Upper lobe of right lung (tissue), 1 donor: ENCODE measurements at regions not wholly inside any gene's neighbourhood (a gene's known extent, or its start where the extent isn't known, plus 50 kb on each side); places are given as distances from the start of the nearest gene placed in this dataset.

ENCODE experiments used
- ATAC-seq: fragments of 200-7000 bp; cut with Tn5 transposase; one replicate; pipeline ENCODE4 v1.9.1; 2020; ENCODE audit warnings: mild to moderate bottlenecking, moderate library complexity
- DNase-seq: peaks from one replicate; pipeline ENCODE4 v3.0.0-alpha.2; 2020
- H3K27ac ChIP-seq: fragments of 200-600 bp; one replicate; pipeline ENCODE4 v1.8.0; 2022
- H3K27me3 ChIP-seq: fragments of 200-600 bp; one replicate; pipeline ENCODE4 v1.8.0; 2022; ENCODE audit warnings: mild to moderate bottlenecking
- H3K36me3 ChIP-seq: fragments of 200-600 bp; one replicate; pipeline ENCODE4 v1.8.0; 2022
- H3K4me1 ChIP-seq: fragments of 200-600 bp; one replicate; pipeline ENCODE4 v1.8.0; 2022
- H3K4me3 ChIP-seq: fragments of 200-600 bp; one replicate; pipeline ENCODE4 v1.8.0; 2022; ENCODE audit warnings: mild to moderate bottlenecking
- H3K9me3 ChIP-seq: fragments of 200-600 bp; one replicate; pipeline ENCODE4 v1.8.0; 2022
- CTCF ChIP-seq: fragments of 200-600 bp; IDR thresholded peaks from one replicate; pipeline ENCODE4 v1.8.0; 2022; ENCODE audit warnings: antibody characterized with exemption
- intact Hi-C: fragments of 100-400 bp; cut with DNase I; formaldehyde crosslinking; loops from one replicate; pipeline ENCODE4 v1.11.0; 2022
- donor health status: DM: no; HTN: yes; CAD: no; lungs with severe emphysema.

- TF ChIP-seq CTCF: no peak
- Histone ChIP-seq H3K9me3 (no peaks in the 10 kb centered on the region), H3K4me1 (no peaks in the 10 kb centered on the region), H3K27ac (no peak overlapping the region), H3K36me3 (no peaks in the 10 kb centered on the region), H3K4me3 (no peak overlapping the region), H3K27me3 (no peaks in the 10 kb centered on the region)
- intact Hi-C loops: no loop called here
- no peak for ATAC-seq
- DNase-seq: no peak
These were observed 200.2 kb downstream of the CBLN4 start for GRCh38 chr20:55805138-55805537.

GRCh38 chr20:55800552-55801245 is 204.6 kb downstream of the CBLN4 start:
- Histone ChIP-seq H3K4me3 (no peak overlapping the region), H3K27ac (no peak overlapping the region), H3K9me3 (no peaks in the 10 kb centered on the region), H3K27me3 (no peaks in the 10 kb centered on the region), H3K36me3 (no peaks in the 10 kb centered on the region), H3K4me1 (no peaks in the 10 kb centered on the region)
- TF ChIP-seq CTCF: no peak
- no peak for ATAC-seq
- intact Hi-C loops: no loop called here
- DNase-seq: no peak

- intact Hi-C loops: no loop called here
- ATAC-seq (no peak), DNase-seq (no peak)
- TF ChIP-seq CTCF: no peak
- Histone ChIP-seq H3K4me3 (no peak overlapping the region), H3K36me3 (no peaks in the 10 kb centered on the region), H3K27me3 (no peaks in the 10 kb centered on the region), H3K27ac (no peak overlapping the region), H3K9me3 (no peaks in the 10 kb centered on the region), H3K4me1 (no peaks in the 10 kb centered on the region)
These were observed 211.3 kb downstream of the CBLN4 start for GRCh38 chr20:55793986-55794385.

GRCh38 chr20:55792049-55792448 is 213.3 kb downstream of the CBLN4 start:
- Histone ChIP-seq H3K4me1 (no peaks in the 10 kb centered on the region), H3K27me3 (no peaks in the 10 kb centered on the region), H3K27ac (no peak overlapping the region), H3K36me3 (no peaks in the 10 kb centered on the region), H3K4me3 (no peak overlapping the region), H3K9me3 (no peaks in the 10 kb centered on the region)
- intact Hi-C loops: no loop called here
- ATAC-seq (no peak), DNase-seq (no peak)
- no peak for TF ChIP-seq CTCF

GRCh38 chr20:55790178-55790577 is 215.1 kb downstream of the CBLN4 start:
- ATAC-seq: no peak

More at GRCh38 chr20:55790178-55790577, 215.1 kb downstream of the CBLN4 start:
- no peaks in the 10 kb centered on the region for H3K4me1 ChIP-seq
- H3K36me3 ChIP-seq: no peaks in the 10 kb centered on the region
- no peaks in the 10 kb centered on the region for H3K9me3 ChIP-seq
- no peak for DNase-seq
- no peaks in the 10 kb centered on the region for H3K27me3 ChIP-seq
- intact Hi-C loops: no loop called here
- H3K4me3 ChIP-seq: no peak overlapping the region
- H3K27ac ChIP-seq: no peak overlapping the region
- TF ChIP-seq CTCF: no peak
